ENCODE measurements at regions not wholly inside any gene's neighbourhood (a gene's known extent, or its start where the extent isn't known, plus 50 kb on each side); places are given as distances from the start of the nearest gene placed in this dataset.

- no peak overlapping the region for H3K4me3 ChIP-seq (ENCODE audit: low read length)
- no peak overlapping the region for H3K9ac ChIP-seq (ENCODE audit: low read length)
- peaks cover 11% of the 10 kb centered on the region for H3K4me1 ChIP-seq (ENCODE audit: control insufficient read depth, insufficient read depth, low read length)
- H3K36me3 ChIP-seq (ENCODE audit: control insufficient read depth, insufficient read depth, low read length): no peaks in the 10 kb centered on the region
- no peaks in the 10 kb centered on the region for H3K27me3 ChIP-seq (ENCODE audit: control insufficient read depth, insufficient read depth, low read length)
- no peak overlapping the region for H3K27ac ChIP-seq (ENCODE audit: low read depth, low read length)
These were observed 83.8 kb upstream of the METAP2 start for GRCh38 chr12:95390192-95390591.

DNA sequence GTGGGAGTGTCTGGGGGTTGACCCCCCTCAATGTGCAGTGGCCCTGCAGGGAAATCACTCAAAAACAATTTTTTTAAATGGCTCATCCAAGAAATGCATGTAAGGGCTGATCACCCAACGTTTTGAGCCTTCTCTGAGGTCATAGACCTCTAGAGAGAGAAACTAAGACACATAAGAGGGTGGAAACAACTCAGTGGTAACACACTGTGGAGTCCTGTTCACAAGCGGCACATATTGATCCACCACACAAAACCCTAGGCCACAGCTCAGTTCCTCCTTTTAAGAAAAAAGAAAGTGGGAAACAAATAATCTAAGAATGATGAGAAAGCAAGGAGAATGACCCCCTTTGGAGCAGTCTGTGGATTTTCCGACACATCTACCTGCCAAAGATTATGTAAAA, 83.0 kb upstream of the METAP2 start:
- H3K4me3 ChIP-seq (ENCODE audit: low read length): no peak overlapping the region
- H3K4me1 ChIP-seq (ENCODE audit: control insufficient read depth, insufficient read depth, low read length): peaks cover 10% of the 10 kb centered on the region
- no peaks in the 10 kb centered on the region for H3K27me3 ChIP-seq (ENCODE audit: control insufficient read depth, insufficient read depth, low read length)
- no peaks in the 10 kb centered on the region for H3K36me3 ChIP-seq (ENCODE audit: control insufficient read depth, insufficient read depth, low read length)
- no peak overlapping the region for H3K27ac ChIP-seq (ENCODE audit: low read depth, low read length)
- no peak overlapping the region for H3K9ac ChIP-seq (ENCODE audit: low read length)

DNA sequence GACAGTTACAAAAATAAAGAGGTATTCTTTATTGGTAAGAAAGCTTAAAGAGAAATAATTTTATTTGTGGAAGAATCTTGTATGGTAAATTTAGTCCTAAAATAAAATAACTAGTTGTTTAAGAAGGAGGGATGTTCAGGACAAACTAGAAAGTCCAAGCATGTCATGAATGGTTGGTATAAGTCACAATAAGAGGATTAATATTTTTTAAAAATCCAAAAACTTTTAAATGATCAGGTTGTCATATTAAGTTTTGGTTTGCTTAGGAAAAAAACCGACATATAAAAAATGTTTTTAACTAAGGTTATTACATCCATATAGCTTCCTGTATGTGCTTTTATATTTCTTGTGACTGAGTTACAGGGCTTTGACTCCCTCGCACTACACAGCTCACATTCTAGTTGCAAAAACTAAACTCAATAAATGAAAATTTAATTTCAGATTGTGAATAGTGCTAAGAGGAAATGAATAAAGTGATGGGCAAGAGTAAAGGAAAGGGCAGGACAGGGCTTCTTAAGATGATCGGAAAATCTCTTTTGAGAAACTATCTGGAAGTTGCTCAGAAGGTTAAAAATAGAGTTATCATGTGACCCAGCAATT, 80.7 kb upstream of the METAP2 start:
- no peak overlapping the region for H3K27ac ChIP-seq (ENCODE audit: low read depth, low read length)

DNA sequence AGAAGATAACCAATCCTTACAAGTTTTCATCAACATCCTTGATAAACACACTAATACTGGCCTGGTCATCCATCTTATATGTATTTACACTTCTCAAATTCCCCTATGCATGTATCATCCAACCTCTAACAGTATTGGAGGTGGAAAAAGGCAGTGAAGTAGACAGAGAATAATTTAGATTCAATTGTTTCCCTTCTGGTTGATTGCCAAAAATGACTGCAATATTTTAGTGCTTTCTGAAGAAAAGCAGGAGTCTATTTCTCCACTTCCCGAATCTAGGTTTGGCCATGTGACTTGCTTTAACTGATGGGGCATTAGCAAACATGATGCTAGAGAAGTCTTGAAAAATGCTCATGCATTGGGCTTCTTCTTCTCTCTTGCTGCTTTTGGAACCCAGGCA, 78.3 kb upstream of the METAP2 start:
- H3K4me3 ChIP-seq (ENCODE audit: low read length): no peak overlapping the region
- H3K27me3 ChIP-seq (ENCODE audit: control insufficient read depth, insufficient read depth, low read length): no peaks in the 10 kb centered on the region
- H3K36me3 ChIP-seq (ENCODE audit: control insufficient read depth, insufficient read depth, low read length): no peaks in the 10 kb centered on the region
- no peak overlapping the region for H3K27ac ChIP-seq (ENCODE audit: low read depth, low read length)
- peaks cover 7% of the 10 kb centered on the region for H3K4me1 ChIP-seq (ENCODE audit: control insufficient read depth, insufficient read depth, low read length)
- H3K9ac ChIP-seq (ENCODE audit: low read length): no peak overlapping the region

More for the DNA sequence above, 80.7 kb upstream of the METAP2 start:
- no peak overlapping the region for H3K4me3 ChIP-seq (ENCODE audit: low read length)
- no peaks in the 10 kb centered on the region for H3K27me3 ChIP-seq (ENCODE audit: control insufficient read depth, insufficient read depth, low read length)
- H3K36me3 ChIP-seq (ENCODE audit: control insufficient read depth, insufficient read depth, low read length): no peaks in the 10 kb centered on the region
- H3K9ac ChIP-seq (ENCODE audit: low read length): no peak overlapping the region
- peaks cover 7% of the 10 kb centered on the region for H3K4me1 ChIP-seq (ENCODE audit: control insufficient read depth, insufficient read depth, low read length)

DNA sequence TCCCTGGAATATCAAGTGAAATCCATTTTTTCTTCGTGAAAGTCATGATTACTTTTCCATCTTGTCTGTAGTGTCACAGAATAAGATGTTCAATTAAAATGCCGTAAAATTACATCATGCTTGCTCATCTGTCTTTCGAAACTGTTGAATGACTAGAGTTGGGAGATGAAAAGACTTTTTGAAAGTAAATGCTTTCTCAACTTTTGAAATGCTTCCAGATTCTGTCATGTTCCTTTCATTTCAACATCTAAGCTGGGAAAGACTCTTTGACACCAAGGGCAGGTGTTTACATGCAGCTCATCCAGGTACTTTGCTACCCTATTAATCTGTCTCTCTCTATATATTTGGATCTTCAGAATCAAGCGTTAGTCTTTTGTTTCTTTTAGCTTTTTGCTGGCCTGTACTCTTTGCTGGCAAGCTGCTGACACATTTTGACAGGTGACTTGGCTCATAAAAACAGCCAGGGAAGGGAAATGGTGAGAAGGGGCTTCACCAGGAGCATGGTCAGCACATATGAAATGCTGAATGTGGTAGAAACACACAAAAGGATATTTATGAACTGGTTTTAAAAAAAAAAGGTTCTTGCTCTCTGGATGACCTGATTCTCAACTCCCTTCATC, 77.0 kb upstream of the METAP2 start:
- Histone ChIP-seq H3K4me3 (ENCODE audit: low read length) (no peak overlapping the region), H3K27ac (ENCODE audit: low read depth, low read length) (peak overlapping the region; percentile 14), H3K36me3 (ENCODE audit: control insufficient read depth, insufficient read depth, low read length) (no peaks in the 10 kb centered on the region), H3K27me3 (ENCODE audit: control insufficient read depth, insufficient read depth, low read length) (no peaks in the 10 kb centered on the region), H3K4me1 (ENCODE audit: control insufficient read depth, insufficient read depth, low read length) (peaks cover 7% of the 10 kb centered on the region), H3K9ac (ENCODE audit: low read length) (no peak overlapping the region)

DNA sequence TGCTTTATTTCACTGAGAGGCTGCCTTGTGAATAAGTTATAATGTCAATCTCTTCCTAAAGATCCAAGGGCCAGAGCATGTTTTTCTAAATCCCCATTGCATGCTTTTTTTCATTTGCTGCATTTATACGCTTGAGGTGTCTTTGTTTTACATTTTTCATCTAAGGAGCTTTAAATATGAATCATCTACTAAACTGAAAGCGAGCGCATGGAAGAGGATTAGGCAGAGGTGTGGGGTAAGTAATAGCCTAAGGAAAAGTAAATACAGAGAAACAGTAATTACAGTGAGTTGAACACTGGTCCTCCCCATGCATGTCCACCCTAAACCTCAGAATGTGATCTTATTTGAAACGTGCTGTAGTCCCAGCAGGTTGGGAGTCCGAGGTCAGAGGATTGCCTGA, 76.4 kb upstream of the METAP2 start:
- H3K9ac ChIP-seq (ENCODE audit: low read length): no peak overlapping the region

DNA sequence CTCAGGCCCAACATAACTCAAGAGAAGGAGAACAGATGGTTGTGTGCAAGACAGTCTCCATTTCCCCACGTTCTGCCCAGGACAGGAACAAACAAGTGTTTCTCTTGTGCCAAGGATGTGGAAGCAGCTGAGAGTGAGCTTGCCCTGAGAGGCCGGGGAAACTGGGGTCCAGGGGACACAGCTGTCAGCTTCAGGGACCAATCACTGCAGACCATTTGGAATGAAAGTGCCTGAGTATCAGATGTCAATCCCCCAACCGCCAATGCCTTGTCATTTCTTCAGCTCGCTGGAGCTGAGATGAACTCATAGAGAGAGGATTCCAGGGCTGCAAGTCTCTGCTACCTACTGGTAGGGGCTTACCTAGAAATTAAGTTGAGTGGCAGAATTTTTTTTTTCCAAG, 71.9 kb upstream of the METAP2 start:
- Histone ChIP-seq H3K9ac (ENCODE audit: low read length) (no peak overlapping the region), H3K4me3 (ENCODE audit: low read length) (no peak overlapping the region), H3K4me1 (ENCODE audit: control insufficient read depth, insufficient read depth, low read length) (no peaks in the 10 kb centered on the region), H3K27ac (ENCODE audit: low read depth, low read length) (no peak overlapping the region), H3K27me3 (ENCODE audit: control insufficient read depth, insufficient read depth, low read length) (no peaks in the 10 kb centered on the region), H3K36me3 (ENCODE audit: control insufficient read depth, insufficient read depth, low read length) (no peaks in the 10 kb centered on the region)

More for the DNA sequence above, 76.4 kb upstream of the METAP2 start:
- Histone ChIP-seq H3K4me3 (ENCODE audit: low read length) (no peak overlapping the region), H3K27ac (ENCODE audit: low read depth, low read length) (no peak overlapping the region), H3K4me1 (ENCODE audit: control insufficient read depth, insufficient read depth, low read length) (peaks cover 7% of the 10 kb centered on the region), H3K36me3 (ENCODE audit: control insufficient read depth, insufficient read depth, low read length) (no peaks in the 10 kb centered on the region), H3K27me3 (ENCODE audit: control insufficient read depth, insufficient read depth, low read length) (no peaks in the 10 kb centered on the region)

GRCh38 chr12:95408201-95408600, 65.8 kb upstream of the METAP2 start:
- no peak overlapping the region for H3K9ac ChIP-seq (ENCODE audit: low read length)
- H3K4me1 ChIP-seq (ENCODE audit: control insufficient read depth, insufficient read depth, low read length): no peaks in the 10 kb centered on the region
- no peak overlapping the region for H3K4me3 ChIP-seq (ENCODE audit: low read length)
- H3K36me3 ChIP-seq (ENCODE audit: control insufficient read depth, insufficient read depth, low read length): no peaks in the 10 kb centered on the region
- no peaks in the 10 kb centered on the region for H3K27me3 ChIP-seq (ENCODE audit: control insufficient read depth, insufficient read depth, low read length)
- H3K27ac ChIP-seq (ENCODE audit: low read depth, low read length): no peak overlapping the region

- H3K9ac ChIP-seq (ENCODE audit: low read length): no peak overlapping the region
- H3K27ac ChIP-seq (ENCODE audit: low read depth, low read length): no peak overlapping the region
- H3K4me1 ChIP-seq (ENCODE audit: control insufficient read depth, insufficient read depth, low read length): no peaks in the 10 kb centered on the region
- no peak overlapping the region for H3K4me3 ChIP-seq (ENCODE audit: low read length)
- H3K27me3 ChIP-seq (ENCODE audit: control insufficient read depth, insufficient read depth, low read length): no peaks in the 10 kb centered on the region
- H3K36me3 ChIP-seq (ENCODE audit: control insufficient read depth, insufficient read depth, low read length): no peaks in the 10 kb centered on the region
These were observed 62.9 kb upstream of the METAP2 start for GRCh38 chr12:95411057-95411456.

- Histone ChIP-seq H3K9ac (ENCODE audit: low read length) (no peak overlapping the region), H3K27ac (ENCODE audit: low read depth, low read length) (no peak overlapping the region), H3K4me3 (ENCODE audit: low read length) (no peak overlapping the region), H3K27me3 (ENCODE audit: control insufficient read depth, insufficient read depth, low read length) (no peaks in the 10 kb centered on the region), H3K36me3 (ENCODE audit: control insufficient read depth, insufficient read depth, low read length) (no peaks in the 10 kb centered on the region), H3K4me1 (ENCODE audit: control insufficient read depth, insufficient read depth, low read length) (no peaks in the 10 kb centered on the region)
These were observed 62.5 kb upstream of the METAP2 start for GRCh38 chr12:95411466-95411865.

- no peaks in the 10 kb centered on the region for H3K4me1 ChIP-seq (ENCODE audit: control insufficient read depth, insufficient read depth, low read length)
- no peak overlapping the region for H3K9ac ChIP-seq (ENCODE audit: low read length)
- no peak overlapping the region for H3K27ac ChIP-seq (ENCODE audit: low read depth, low read length)
- H3K27me3 ChIP-seq (ENCODE audit: control insufficient read depth, insufficient read depth, low read length): no peaks in the 10 kb centered on the region
- H3K36me3 ChIP-seq (ENCODE audit: control insufficient read depth, insufficient read depth, low read length): no peaks in the 10 kb centered on the region
- H3K4me3 ChIP-seq (ENCODE audit: low read length): no peak overlapping the region
These were observed 61.3 kb upstream of the METAP2 start for GRCh38 chr12:95412482-95413311.

- Histone ChIP-seq H3K36me3 (ENCODE audit: control insufficient read depth, insufficient read depth, low read length) (no peaks in the 10 kb centered on the region), H3K9ac (ENCODE audit: low read length) (no peak overlapping the region), H3K4me1 (ENCODE audit: control insufficient read depth, insufficient read depth, low read length) (no peaks in the 10 kb centered on the region), H3K4me3 (ENCODE audit: low read length) (no peak overlapping the region), H3K27me3 (ENCODE audit: control insufficient read depth, insufficient read depth, low read length) (no peaks in the 10 kb centered on the region), H3K27ac (ENCODE audit: low read depth, low read length) (no peak overlapping the region)
These were observed 60.4 kb upstream of the METAP2 start for GRCh38 chr12:95413576-95413975.
